GM12878 (cell line): ENCODE measurements at regions not wholly inside any gene's neighbourhood (a gene's known extent, or its start where the extent isn't known, plus 50 kb on each side); places are given as distances from the start of the nearest gene placed in this dataset.

Source experiments
- ATAC-seq: fragments of 200-7000 bp; cut with Tn5 transposase; 3 replicates; pipeline ENCODE4 v1.9.1; 2020; ENCODE audit warnings: mild to moderate bottlenecking, moderate library complexity
- BruUV-seq: library from RNA; stranded (reverse); fragments of 400-500 nt; replicated peaks from 2 replicates; lab custom pipeline; 2021; lab: Mats Ljungman, UMichigan
- CTCF ChIA-PET: fragments of 300-600 bp; sonication (Branson Sonifier 250); formaldehyde crosslinking; extraction: SDS; loops from one replicate; lab custom pipeline; 2021; ENCODE audit warnings: inconsistent platforms; lab: Yijun Ruan, JAX
- POLR2A ChIA-PET: fragments of 350-600 bp; formaldehyde crosslinking; extraction: SDS; loops from one replicate; lab custom pipeline; 2021; ENCODE audit warnings: inconsistent platforms; lab: Charles Lee
- RAD21 ChIA-PET: fragments of 300-600 bp; sonication (Branson Sonifier 250); formaldehyde crosslinking; loops from one replicate; lab custom pipeline; 2023; ENCODE audit warnings: antibody characterized with exemption; ENCODE audit not compliant: unreplicated experiment; lab: Charles Lee
- SMC1A ChIA-PET: fragments of 300-600 bp; sonication (Branson Sonifier 250); formaldehyde crosslinking; loops from one replicate; lab custom pipeline; 2023; ENCODE audit not compliant: unreplicated experiment, uncharacterized antibody; lab: Charles Lee
- DNase-seq: peaks from one replicate; pipeline ENCODE4 v3.0.0-alpha.2; 2011; ENCODE audit warnings: low read depth, low spot score
- FAIRE-seq: peaks from 3 replicates; lab custom pipeline; 2011; peaks lifted over from hg19 to GRCh38; lab: Jason Lieb, UNC
- H2AFZ ChIP-seq: 2 replicates; pipeline ENCODE4 v1.6.0; 2011; ENCODE audit warnings: low read depth, low read length, control low read depth; ENCODE audit not compliant: control insufficient read depth
- H3K27ac ChIP-seq: 2 replicates; pipeline ENCODE4 v1.5.1; 2011; ENCODE audit warnings: control low read depth; ENCODE audit not compliant: control insufficient read depth, insufficient read depth
- H3K27me3 ChIP-seq, 2 experiments: replicated peaks in 1 of 2; 2 replicates each; pipeline versions ENCODE4 v1.6.0 to v1.6.1; 2011; ENCODE audit warnings: low read length in 1 of 2; ENCODE audit not compliant: control insufficient read depth in 2 of 2, insufficient read depth in 2 of 2
- H3K36me3 ChIP-seq, 2 experiments: 2 replicates each; pipeline ENCODE4 v1.5.1; 2011; ENCODE audit warnings: low read length in 1 of 2; ENCODE audit not compliant: control insufficient read depth in 2 of 2, insufficient read depth in 2 of 2
- H3K4me1 ChIP-seq: 2 replicates; pipeline ENCODE4 v1.6.1; 2011; ENCODE audit warnings: mild to moderate bottlenecking, low read length, moderate library complexity, mixed read lengths; ENCODE audit not compliant: control insufficient read depth, insufficient read depth
- H3K4me2 ChIP-seq: 2 replicates; pipeline ENCODE4 v1.6.0; 2011; ENCODE audit warnings: control low read depth; ENCODE audit not compliant: control insufficient read depth, insufficient read depth
- H3K4me3 ChIP-seq: fragments of 200-600 bp; sonication (generic); 2 replicates; pipeline ENCODE4 v1.5.1; 2016
- H3K79me2 ChIP-seq: 2 replicates; pipeline ENCODE4 v1.6.0; 2011; ENCODE audit warnings: low read length; ENCODE audit not compliant: control insufficient read depth, insufficient read depth
- H3K9ac ChIP-seq: 2 replicates; pipeline ENCODE4 v1.8.0; 2011; ENCODE audit warnings: low read length, control low read depth, mixed read lengths; ENCODE audit not compliant: control insufficient read depth, insufficient read depth
- H3K9me3 ChIP-seq: replicated peaks from 3 replicates; pipeline ENCODE4 v1.5.1; 2011; ENCODE audit warnings: mild to moderate bottlenecking, low read length; ENCODE audit not compliant: control insufficient read depth, insufficient read depth
- H4K20me1 ChIP-seq: 2 replicates; pipeline ENCODE4 v1.6.0; 2011; ENCODE audit not compliant: control insufficient read depth, insufficient read depth
- CEBPZ ChIP-seq: fragments of 150-350 bp; IDR thresholded peaks from 2 replicates; pipeline ENCODE4 v1.6.1; 2016; ENCODE audit warnings: low read depth, low read length
- DPF2 ChIP-seq: fragments of 450-650 bp; IDR thresholded peaks from 2 replicates; pipeline ENCODE4 v1.6.1; 2017; ENCODE audit warnings: mild to moderate bottlenecking
- EED ChIP-seq: sonication (generic); IDR thresholded peaks from 2 replicates; pipeline ENCODE4 v1.6.1; 2016; ENCODE audit warnings: antibody characterized with exemption, low read depth
- EGR1 ChIP-seq, 2 experiments: IDR thresholded peaks; 1 replicate in 1 of 2; 2 replicates in 1 of 2; pipeline ENCODE4 v1.6.1; 2011 to 2012; ENCODE audit warnings: low read depth in 2 of 2, low read length in 2 of 2, borderline replicate concordance in 1 of 2, mild to moderate bottlenecking in 1 of 2, moderate library complexity in 1 of 2
- FOXM1 ChIP-seq: IDR thresholded peaks from 2 replicates; pipeline ENCODE4 v1.6.1; 2012; ENCODE audit warnings: low read depth, mild to moderate bottlenecking, inconsistent platforms, low read length, moderate library complexity
- GABPA ChIP-seq: IDR thresholded peaks from 2 replicates; pipeline ENCODE4 v1.6.1; 2014; ENCODE audit warnings: antibody characterized with exemption, low read depth, mild to moderate bottlenecking, inconsistent platforms
- MYC ChIP-seq: IDR thresholded peaks from 2 replicates; pipeline ENCODE4 v1.6.1; 2011; ENCODE audit warnings: mild to moderate bottlenecking, low read length, moderate library complexity, inconsistent platforms; ENCODE audit not compliant: insufficient read depth, insufficient replicate concordance, insufficient read length, severe bottlenecking
- NFIC ChIP-seq: IDR thresholded peaks from 2 replicates; pipeline ENCODE4 v1.6.1; 2012; ENCODE audit warnings: low read depth, mild to moderate bottlenecking, inconsistent platforms, low read length, moderate library complexity
- NFYA ChIP-seq: IDR thresholded peaks from 2 replicates; pipeline ENCODE4 v1.6.1; 2011; ENCODE audit warnings: low read depth, mild to moderate bottlenecking, low read length, improper control_type of control experiment, borderline replicate concordance
- NR2F1 ChIP-seq: fragments of 450-650 bp; conservative IDR thresholded peaks from 2 replicates; pipeline ENCODE4 v1.6.1; 2017; ENCODE audit warnings: mild to moderate bottlenecking
- PAX8 ChIP-seq: fragments of 450-650 bp; IDR thresholded peaks from 2 replicates; pipeline ENCODE4 v1.6.1; 2017; ENCODE audit warnings: mild to moderate bottlenecking, moderate library complexity
- REST ChIP-seq: IDR thresholded peaks from 2 replicates; pipeline ENCODE4 v1.6.1; 2012; ENCODE audit warnings: mild to moderate bottlenecking, low read depth, low read length
- SMAD1 ChIP-seq: fragments of 450-650 bp; IDR thresholded peaks from 2 replicates; pipeline ENCODE4 v1.6.1; 2018; ENCODE audit warnings: mild to moderate bottlenecking, low read depth; ENCODE audit not compliant: partially characterized antibody
- TCF3 ChIP-seq: IDR thresholded peaks from 2 replicates; pipeline ENCODE4 v1.6.1; 2012; ENCODE audit warnings: low read depth, mild to moderate bottlenecking, low read length, borderline replicate concordance; ENCODE audit not compliant: insufficient read depth
- TCF7 ChIP-seq: IDR thresholded peaks from 2 replicates; pipeline ENCODE4 v1.6.1; 2014; ENCODE audit warnings: antibody characterized with exemption, borderline replicate concordance
- ZNF24 ChIP-seq: fragments of 450-650 bp; IDR thresholded peaks from 2 replicates; pipeline ENCODE4 v1.6.1; 2017; ENCODE audit warnings: antibody characterized with exemption, mild to moderate bottlenecking
- WGBS: methylation state at CpG from one replicate; pipeline ENCODE4 v1.1.6; 2016; ENCODE audit warnings: low lambda C conversion rate; ENCODE audit not compliant: insufficient replicate concordance, insufficient coverage; ENCODE audit errors: missing lambda C conversion rate; 5-methylcytosine and 5-hydroxymethylcytosine counted together
- in situ Hi-C: fragments of 300-500 bp; cut with MboI; formaldehyde crosslinking; loops from 9 replicates; pipeline ENCODE4 v1.14.3; 2018; ENCODE audit warnings: mixed read lengths
- intact Hi-C: fragments of 100-400 bp; cut with micrococcal nuclease; formaldehyde crosslinking; loops from one replicate; pipeline ENCODE4 v1.14.2; 2022; ENCODE audit not compliant: unreplicated experiment

DNA sequence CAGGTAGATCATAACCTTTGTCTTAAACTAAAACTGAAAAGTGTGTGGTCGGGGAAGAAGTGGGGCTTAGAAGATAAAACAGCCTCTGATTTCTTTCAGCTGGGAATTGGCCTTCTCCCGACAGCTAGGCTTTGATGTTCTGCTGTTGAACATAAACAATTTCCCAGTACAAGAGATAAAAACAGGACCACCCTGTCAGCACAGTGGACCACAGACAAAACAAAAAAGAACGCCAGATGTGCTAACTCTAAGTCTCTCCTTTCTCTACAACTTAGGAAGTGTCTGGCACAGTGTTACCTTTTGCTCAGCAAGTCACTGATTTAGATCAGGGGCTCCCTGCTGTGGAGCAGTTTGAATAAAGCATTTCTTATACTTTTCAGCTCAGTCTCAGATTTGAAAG, 87.5 kb upstream of the UXT start:
- H3K9ac ChIP-seq: no peak overlapping the region
- no peak for FAIRE-seq
- H3K79me2 ChIP-seq: no peaks in the 10 kb centered on the region
- H3K27ac ChIP-seq: no peak overlapping the region
- in situ Hi-C loops (no loop called here), intact Hi-C loops (no loop called here)
- ChIA-PET CTCF (interaction anchor here (0.8 kb wide), 1 partner anchor 118 kb away, joined by 3 read pairs; no protein-coding TSS in a partner anchor), POLR2A (no interaction called here), SMC1A (interaction anchor here (1.2 kb wide), 1 partner anchor 98 kb away, joined by 3 read pairs; no protein-coding TSS in a partner anchor), RAD21 (interaction anchor here (0.9 kb wide), 1 partner anchor 249 kb away, joined by 3 read pairs; no protein-coding TSS in a partner anchor)
- DNase-seq: no peak
- H3K4me1 ChIP-seq: no peaks in the 10 kb centered on the region
- H3K27me3 ChIP-seq: no peaks in the 10 kb centered on the region
- BruUV-seq: no TSS peak
- H3K36me3 ChIP-seq: no peaks in the 10 kb centered on the region
- no peak for TF ChIP-seq EED
- no peak for TF ChIP-seq EGR1 (IDR thresholded peaks at IDR 0.05; ENCODE audit: borderline replicate concordance in 1 of 2, low read depth in 2 of 2, low read length in 2 of 2)
- no peak for TF ChIP-seq TCF7
- no peak for TF ChIP-seq CEBPZ
- TF ChIP-seq DPF2: no peak
- no peak for TF ChIP-seq NFYA
- no peak for TF ChIP-seq FOXM1
- no peak for TF ChIP-seq NR2F1
- no peak for TF ChIP-seq NFIC
- TF ChIP-seq MYC: no peak
- TF ChIP-seq ZNF24: no peak
- no peak for TF ChIP-seq TCF3
- no peak for TF ChIP-seq SMAD1
- TF ChIP-seq PAX8: no peak
- TF ChIP-seq REST: no peak
- TF ChIP-seq GABPA: no peak
- 15% methylated on average over 3 of the region's 3 CpGs for WGBS
- ATAC-seq: no peak
- H3K9me3 ChIP-seq: no peaks in the 10 kb centered on the region
- H2AFZ ChIP-seq: no peak overlapping the region
- no peak overlapping the region for H3K4me2 ChIP-seq
- H3K4me3 ChIP-seq: no peak overlapping the region
- no peaks in the 10 kb centered on the region for H4K20me1 ChIP-seq
